GM19023 (cell line): ENCODE measurements at regions not wholly inside any gene's neighbourhood (a gene's known extent, or its start where the extent isn't known, plus 50 kb on each side); places are given as distances from the start of the nearest gene placed in this dataset.

Experiments
- ATAC-seq: cut with Tn5 transposase; IDR thresholded peaks from one replicate; pipeline ENCODE4 v1.9.1; 2021; ENCODE audit warnings: mild to moderate bottlenecking, moderate library complexity; ENCODE audit not compliant: unreplicated experiment

- ATAC-seq = no peak
Measured at GRCh38 chr1:83689921-83690868, 308.7 kb downstream of the TTLL7 start.

- ATAC-seq = no peak
Measured at GRCh38 chr1:83682132-83682531, 316.8 kb downstream of the TTLL7 start.

- no peak for ATAC-seq
Measured at GRCh38 chr1:83676106-83676505, 322.8 kb downstream of the TTLL7 start.

- no peak for ATAC-seq
Measured at GRCh38 chr1:83673312-83673711, 325.6 kb downstream of the TTLL7 start.

GRCh38 chr1:83671586-83671985 is 327.3 kb downstream of the TTLL7 start:
- no peak for ATAC-seq

GRCh38 chr1:83670909-83671565 is 327.9 kb downstream of the TTLL7 start:
- ATAC-seq = no peak

GRCh38 chr1:83641796-83642443 is 357.0 kb downstream of the TTLL7 start:
- no peak for ATAC-seq

GRCh38 chr1:83641206-83641658 is 357.7 kb downstream of the TTLL7 start:
- ATAC-seq = no peak

- ATAC-seq = no peak
Measured at GRCh38 chr1:83639785-83640184, 359.1 kb downstream of the TTLL7 start.

- ATAC-seq = no peak
Measured at GRCh38 chr1:83637586-83637985, 361.3 kb downstream of the TTLL7 start.

GRCh38 chr1:83637009-83637408 is 361.9 kb downstream of the TTLL7 start:
- no peak for ATAC-seq

GRCh38 chr1:83632906-83633305 is 366.0 kb downstream of the TTLL7 start:
- ATAC-seq = no peak

GRCh38 chr1:83631851-83632250 is 367.1 kb downstream of the TTLL7 start:
- no peak for ATAC-seq

GRCh38 chr1:83627045-83627444 is 371.9 kb downstream of the TTLL7 start:
- ATAC-seq = no peak

- ATAC-seq = no peak
Measured at GRCh38 chr1:83626603-83627002, 372.3 kb downstream of the TTLL7 start.

GRCh38 chr1:83625646-83626045 is 373.3 kb downstream of the TTLL7 start:
- ATAC-seq = no peak

GRCh38 chr1:83620016-83620415 is 378.9 kb downstream of the TTLL7 start:
- ATAC-seq = no peak

- ATAC-seq = no peak
Measured at GRCh38 chr1:83619170-83619896, 379.6 kb downstream of the TTLL7 start.

GRCh38 chr1:83617883-83618282 is 381.0 kb downstream of the TTLL7 start:
- no peak for ATAC-seq

GRCh38 chr1:83615370-83615769 is 383.6 kb downstream of the TTLL7 start:
- ATAC-seq = no peak

- ATAC-seq = no peak
Measured at GRCh38 chr1:83606416-83606955, 392.4 kb downstream of the TTLL7 start.
